Stimulated activated naive CD4-positive, alpha-beta T cell treated with Interleukin-2 at 50 U/mL for 16 hours (primary cell): ENCODE measurements at regions not wholly inside any gene's neighbourhood (a gene's known extent, or its start where the extent isn't known, plus 50 kb on each side); places are given as distances from the start of the nearest gene placed in this dataset.
"Not testable (repeated sequence)": the region's sequence is repeated elsewhere in the genome, so short reads cannot be mapped to it uniquely, and the experiment has no call there.

Experiments used
- DNase-seq: peaks from one replicate; lab custom pipeline; 2025; lab: John Stamatoyannopoulos, UW

GRCh38 chr19:31529121-31529520, 179.9 kb upstream of the TSHZ3 start:
- DNase-seq: no peak

GRCh38 chr19:31530781-31531180, 181.5 kb upstream of the TSHZ3 start:
- no peak for DNase-seq

GRCh38 chr19:31531326-31531725, 182.1 kb upstream of the TSHZ3 start:
- no peak for DNase-seq

- DNase-seq: no peak
Measured at GRCh38 chr19:31532034-31532433, 182.8 kb upstream of the TSHZ3 start.

- DNase-seq: no peak
Measured at GRCh38 chr19:31533114-31533513, 183.9 kb upstream of the TSHZ3 start.

- no peak for DNase-seq
Measured at GRCh38 chr19:31534231-31534630, 185.0 kb upstream of the TSHZ3 start.

GRCh38 chr19:31534786-31535657, 185.8 kb upstream of the TSHZ3 start:
- DNase-seq: no peak

GRCh38 chr19:31535691-31536460, 186.6 kb upstream of the TSHZ3 start:
- no peak for DNase-seq

- no peak for DNase-seq
Measured at GRCh38 chr19:31537136-31537535, 187.9 kb upstream of the TSHZ3 start.

- not testable (repeated sequence) for DNase-seq
Measured at GRCh38 chr19:31537902-31538301, 188.7 kb upstream of the TSHZ3 start.

GRCh38 chr19:31538879-31539278, 189.6 kb upstream of the TSHZ3 start:
- no peak for DNase-seq

GRCh38 chr19:31539386-31539785, 190.2 kb upstream of the TSHZ3 start:
- no peak for DNase-seq

GRCh38 chr19:31541396-31541795, 192.2 kb upstream of the TSHZ3 start:
- DNase-seq: no peak

GRCh38 chr19:31543456-31543855, 194.2 kb upstream of the TSHZ3 start:
- DNase-seq: no peak

GRCh38 chr19:31545777-31546176, 196.5 kb upstream of the TSHZ3 start:
- no peak for DNase-seq

- DNase-seq: no peak
Measured at GRCh38 chr19:31546205-31546960, 197.1 kb upstream of the TSHZ3 start.

- DNase-seq: no peak
Measured at GRCh38 chr19:31548941-31549340, 199.7 kb upstream of the TSHZ3 start.

GRCh38 chr19:31553112-31553845, 204.0 kb upstream of the TSHZ3 start:
- no peak for DNase-seq

GRCh38 chr19:31553846-31554215, 204.6 kb upstream of the TSHZ3 start:
- no peak for DNase-seq

GRCh38 chr19:31554360-31554759, 205.1 kb upstream of the TSHZ3 start:
- DNase-seq: no peak

- no peak for DNase-seq
Measured at GRCh38 chr19:31555634-31556215, 206.5 kb upstream of the TSHZ3 start.
